Sigmoid colon (tissue), 6 donors: ENCODE measurements at regions not wholly inside any gene's neighbourhood (a gene's known extent, or its start where the extent isn't known, plus 50 kb on each side); places are given as distances from the start of the nearest gene placed in this dataset.
"Not testable (repeated sequence)": the region's sequence is repeated elsewhere in the genome, so short reads cannot be mapped to it uniquely, and the experiment has no call there.

Source experiments
- DNase-seq: peaks from one replicate; pipeline ENCODE4 v3.0.0-alpha.2; 2019
- H3K27ac ChIP-seq, 4 donors: fragments of 200-600 bp; sonication (generic); one replicate each; pipeline ENCODE4 v1.5.1; 2016 to 2019; ENCODE audit warnings: mild to moderate bottlenecking in 1 of 4
- H3K27me3 ChIP-seq, 3 donors: fragments of 200-600 bp; sonication (generic); one replicate each; pipeline ENCODE4 v1.5.1; 2019; ENCODE audit warnings: mild to moderate bottlenecking in 1 of 3
- H3K36me3 ChIP-seq, 4 donors: fragments of 200-600 bp; sonication (generic); one replicate each; pipeline ENCODE4 v1.5.1; 2016 to 2019
- H3K4me1 ChIP-seq, 4 donors: fragments of 200-600 bp; sonication (generic); one replicate each; pipeline ENCODE4 v1.5.1; 2017 to 2019
- H3K4me3 ChIP-seq, 4 donors: fragments of 200-600 bp; sonication (generic); one replicate each; pipeline ENCODE4 v1.5.1; 2017 to 2019; ENCODE audit warnings: mild to moderate bottlenecking in 2 of 4, moderate library complexity in 1 of 4
- H3K9me3 ChIP-seq, 4 donors: fragments of 200-600 bp in 3 of 4; sonication (generic) in 3 of 4; one replicate each; pipeline versions ENCODE4 v1.5.1 to v1.6.1; 2013 to 2019
- CTCF ChIP-seq, 4 experiments: fragments of 450-650 bp in 3 of 4; fragments of 200-600 bp in 1 of 4; IDR thresholded peaks; one replicate each; pipeline ENCODE4 v1.5.1; 2016 to 2019; ENCODE audit warnings: antibody characterized with exemption in 4 of 4, mild to moderate bottlenecking in 3 of 4, moderate library complexity in 2 of 4
- EP300 ChIP-seq, 4 donors: sonication (generic); formaldehyde crosslinking; IDR thresholded peaks; one replicate each; pipeline ENCODE4 v1.6.1; 2017; ENCODE audit warnings: antibody characterized with exemption in 4 of 4
- POLR2A ChIP-seq, 2 donors: fragments of 450-650 bp; IDR thresholded peaks; one replicate each; pipeline ENCODE4 v1.6.1; 2016; ENCODE audit warnings: antibody characterized with exemption in 2 of 2, mild to moderate bottlenecking in 2 of 2, moderate library complexity in 2 of 2
- POLR2AphosphoS5 ChIP-seq, 4 donors: sonication (generic); formaldehyde crosslinking; IDR thresholded peaks; one replicate each; pipeline ENCODE4 v1.6.1; 2017; ENCODE audit warnings: antibody characterized with exemption in 4 of 4
- WGBS, 2 donors: extraction: QIAGEN DNeasy Blood & Tissue Kit; methylation state at CpG; one replicate each; pipeline ENCODE4 v1.1.7; 2013; 5-methylcytosine and 5-hydroxymethylcytosine counted together
- intact Hi-C: fragments of 100-400 bp; cut with DNase I; formaldehyde crosslinking; loops from one replicate; pipeline ENCODE4 v1.15.1; 2023
- donor health status: healthy with polysubstance abuse.
- donor health status: healthy.

DNA sequence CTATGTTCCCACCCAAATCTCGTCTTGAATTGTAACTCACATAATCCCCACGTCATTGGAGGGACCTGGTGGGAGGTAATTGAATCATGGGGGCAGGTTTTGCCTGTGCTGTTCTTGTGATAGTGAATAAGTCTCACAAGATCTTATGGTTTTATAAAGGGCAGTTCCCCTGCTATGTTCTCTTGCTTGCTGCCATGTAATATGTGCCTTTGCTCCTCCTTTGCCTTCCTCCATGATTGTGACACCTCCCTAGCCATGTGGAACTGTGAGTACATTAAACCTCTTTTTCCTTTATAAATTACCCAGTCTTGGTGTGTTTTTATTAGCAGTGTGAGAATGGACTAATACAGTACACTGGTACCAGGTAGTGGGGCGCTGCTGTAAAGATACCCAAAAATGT lies 177.6 kb upstream of the SYT10 start:
- no peak for TF ChIP-seq CTCF (IDR thresholded peaks at IDR 0.05)
- no peak for TF ChIP-seq POLR2A (IDR thresholded peaks at IDR 0.05)
- TF ChIP-seq EP300 (IDR thresholded peaks at IDR 0.05): no peak
- TF ChIP-seq POLR2AphosphoS5 (IDR thresholded peaks at IDR 0.05): no peak
- H3K27me3 ChIP-seq: no peaks in the 10 kb centered on the region
- no peak for DNase-seq
- peaks cover 0 to 1% (median 0%) of the 10 kb centered on the region in 4 donors for H3K9me3 ChIP-seq
- intact Hi-C loops: no loop called here
- WGBS, 2 donors: 80 to 81% methylated on average over 3 of the region's 3 CpGs
- no peaks in the 10 kb centered on the region for H3K4me1 ChIP-seq
- no peak overlapping the region for H3K4me3 ChIP-seq
- H3K27ac ChIP-seq: no peak overlapping the region
- H3K36me3 ChIP-seq: no peaks in the 10 kb centered on the region

- intact Hi-C loops: no loop called here
- TF ChIP-seq EP300 (IDR thresholded peaks at IDR 0.05): no peak
- TF ChIP-seq CTCF (IDR thresholded peaks at IDR 0.05): no peak
- no peak for TF ChIP-seq POLR2A (IDR thresholded peaks at IDR 0.05)
- no peak for TF ChIP-seq POLR2AphosphoS5 (IDR thresholded peaks at IDR 0.05)
- no peaks in the 10 kb centered on the region for H3K36me3 ChIP-seq
- no peaks in the 10 kb centered on the region for H3K4me1 ChIP-seq
- H3K27me3 ChIP-seq: no peaks in the 10 kb centered on the region
- DNase-seq: no peak
- H3K9me3 ChIP-seq: no peaks in the 10 kb centered on the region
- WGBS, 2 donors: 87 to 95% methylated on average over 1 of the region's 1 CpG
- H3K27ac ChIP-seq: no peak overlapping the region
- no peak overlapping the region for H3K4me3 ChIP-seq
Measured at GRCh38 chr12:33628087-33628486, 188.5 kb upstream of the SYT10 start.

DNA sequence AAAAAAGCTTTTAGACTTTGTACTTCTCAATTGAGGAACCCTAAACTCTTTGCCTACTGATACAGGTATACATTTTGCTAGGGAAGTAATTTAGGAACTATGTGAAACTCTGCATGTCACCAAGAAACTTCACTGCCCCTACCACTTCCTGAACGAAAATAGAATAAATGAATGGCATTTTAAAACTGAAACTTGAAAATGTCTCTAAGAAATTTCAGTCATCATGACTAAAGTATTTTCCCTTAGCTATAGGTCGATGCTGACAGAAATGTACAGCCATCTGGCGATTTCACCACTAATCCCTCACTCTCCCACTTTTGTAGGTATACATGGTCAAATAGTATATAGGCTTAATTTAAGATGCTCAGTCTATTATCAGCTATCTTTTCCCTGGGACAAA lies 194.9 kb upstream of the SYT10 start:
- no peak for DNase-seq
- H3K4me3 ChIP-seq: no peak overlapping the region
- no peaks in the 10 kb centered on the region for H3K9me3 ChIP-seq
- no peaks in the 10 kb centered on the region for H3K36me3 ChIP-seq
- 67 to 73% methylated on average over 3 of the region's 3 CpGs for WGBS, 2 donors
- no peaks in the 10 kb centered on the region for H3K4me1 ChIP-seq
- no peaks in the 10 kb centered on the region for H3K27me3 ChIP-seq
- TF ChIP-seq CTCF (IDR thresholded peaks at IDR 0.05) (no peak), EP300 (IDR thresholded peaks at IDR 0.05) (no peak), POLR2A (IDR thresholded peaks at IDR 0.05) (no peak), POLR2AphosphoS5 (IDR thresholded peaks at IDR 0.05) (no peak)
- intact Hi-C loops: no loop called here
- no peak overlapping the region for H3K27ac ChIP-seq

DNA sequence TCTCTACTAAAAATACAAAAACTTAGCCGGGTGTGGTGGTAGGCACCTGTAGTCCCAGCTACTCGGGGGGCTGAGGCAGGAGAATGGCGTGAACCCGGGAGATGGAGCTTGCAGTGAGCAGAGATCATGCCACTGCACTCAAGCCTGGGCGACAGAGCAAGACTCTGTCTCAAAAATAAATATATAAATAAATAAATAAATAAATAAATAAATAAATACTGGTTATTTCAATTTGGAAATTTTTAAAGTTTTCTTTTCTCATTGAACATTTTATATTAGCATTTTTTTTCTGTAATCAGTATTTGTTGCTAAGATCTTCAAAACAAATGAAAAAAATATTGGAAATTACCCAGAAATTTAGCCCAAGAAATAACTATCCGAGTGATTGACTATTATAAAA lies 197.3 kb upstream of the SYT10 start:
- intact Hi-C loops, H3K4me1 ChIP-seq, DNase-seq, H3K4me3 ChIP-seq, H3K27ac ChIP-seq, H3K36me3 ChIP-seq, H3K9me3 ChIP-seq, H3K27me3 ChIP-seq: not testable (repeated sequence)
- WGBS, 2 donors: 92 to 95% methylated on average over 6 of the region's 6 CpGs

DNA sequence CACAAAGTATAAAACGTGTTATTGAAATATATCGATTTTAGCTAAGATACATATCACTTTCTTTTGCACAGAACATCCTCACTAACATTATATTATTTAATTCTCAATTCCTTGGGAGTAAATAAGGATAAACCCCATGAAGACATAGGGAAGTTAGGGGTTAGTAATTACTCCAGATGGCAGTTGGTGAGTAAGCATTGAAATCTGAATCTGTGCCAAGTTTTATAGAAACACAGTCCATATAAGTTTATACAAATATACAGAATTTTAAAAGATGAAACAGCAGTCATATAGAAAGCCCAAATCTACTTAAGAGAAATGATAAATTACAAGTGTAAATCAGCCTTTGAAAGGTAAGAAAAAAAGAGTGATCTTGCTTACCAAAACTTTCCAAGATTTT lies 200.4 kb upstream of the SYT10 start:
- DNase-seq: no peak
- TF ChIP-seq CTCF (IDR thresholded peaks at IDR 0.05) (no peak), EP300 (IDR thresholded peaks at IDR 0.05) (no peak), POLR2AphosphoS5 (IDR thresholded peaks at IDR 0.05) (no peak), POLR2A (IDR thresholded peaks at IDR 0.05) (no peak)
- Histone ChIP-seq H3K9me3 (no peaks in the 10 kb centered on the region), H3K4me3 (no peak overlapping the region), H3K27me3 (no peaks in the 10 kb centered on the region), H3K27ac (no peak overlapping the region), H3K4me1 (no peaks in the 10 kb centered on the region), H3K36me3 (no peaks in the 10 kb centered on the region)
- intact Hi-C loops: no loop called here
- WGBS, 2 donors: 87 to 88% methylated on average over 2 of the region's 2 CpGs
